Mesothelial cell of epicardium (in vitro differentiated cells): ENCODE measurements at regions not wholly inside any gene's neighbourhood (a gene's known extent, or its start where the extent isn't known, plus 50 kb on each side); places are given as distances from the start of the nearest gene placed in this dataset.
A peak's percentile ranks its signal among the peaks of the same experiment; 100 is the strongest.
"Not testable (repeated sequence)": the region's sequence is repeated elsewhere in the genome, so short reads cannot be mapped to it uniquely, and the experiment has no call there.

Source experiments
- DNase-seq, 2 experiments: peaks; one replicate each; pipeline ENCODE4 v3.0.0; 2021; ENCODE audit warnings: low spot score in 2 of 2; ENCODE audit not compliant: unreplicated experiment in 2 of 2
- H3K27ac Mint-ChIP-seq: 2 replicates; pipeline ENCODE4 v1.8.0; 2021; ENCODE audit warnings: mixed read lengths
- H3K27me3 Mint-ChIP-seq: 2 replicates; pipeline ENCODE4 v1.8.0; 2021; ENCODE audit warnings: low read depth, mixed read lengths
- H3K36me3 Mint-ChIP-seq: 2 replicates; pipeline ENCODE4 v1.8.0; 2021; ENCODE audit warnings: mixed read lengths
- H3K4me1 Mint-ChIP-seq: 2 replicates; pipeline ENCODE4 v1.8.0; 2021; ENCODE audit warnings: mixed read lengths
- H3K4me3 Mint-ChIP-seq: 2 replicates; pipeline ENCODE4 v1.8.0; 2021; ENCODE audit warnings: mild to moderate bottlenecking, moderate library complexity, mixed read lengths
- H3K9me3 Mint-ChIP-seq: 2 replicates; pipeline ENCODE4 v1.8.0; 2021; ENCODE audit warnings: mixed read lengths
- CTCF ChIP-seq: fragments of 200-600 bp; sonication (generic); IDR thresholded peaks from one replicate; pipeline ENCODE4 v1.5.0; 2021; ENCODE audit warnings: antibody characterized with exemption; ENCODE audit not compliant: unreplicated experiment

GRCh38 chr5:167290478-167290877 is 1001.0 kb upstream of the WWC1 start:
- H3K4me3 Mint-ChIP-seq: no peak overlapping the region
- no peak for DNase-seq
- peaks cover 2% of the 10 kb centered on the region for H3K36me3 Mint-ChIP-seq
- H3K27ac Mint-ChIP-seq: no peak overlapping the region
- TF ChIP-seq CTCF: no peak
- no peaks in the 10 kb centered on the region for H3K27me3 Mint-ChIP-seq
- H3K4me1 Mint-ChIP-seq: peaks cover 9% of the 10 kb centered on the region
- H3K9me3 Mint-ChIP-seq: peaks cover 8% of the 10 kb centered on the region

GRCh38 chr5:167294882-167295680 is 996.4 kb upstream of the WWC1 start:
- TF ChIP-seq CTCF: no peak
- Mint-ChIP-seq H3K4me3 (no peak overlapping the region), H3K9me3 (peaks cover 8% of the 10 kb centered on the region), H3K27ac (peak overlapping the region; percentile 55), H3K27me3 (no peaks in the 10 kb centered on the region), H3K4me1 (peaks cover 12% of the 10 kb centered on the region), H3K36me3 (peaks cover 2% of the 10 kb centered on the region)
- DNase-seq: no peak

GRCh38 chr5:167295681-167296005 is 995.8 kb upstream of the WWC1 start:
- DNase-seq: no peak
- peaks cover 12% of the 10 kb centered on the region for H3K4me1 Mint-ChIP-seq
- H3K4me3 Mint-ChIP-seq: no peak overlapping the region
- H3K27ac Mint-ChIP-seq: no peak overlapping the region
- no peaks in the 10 kb centered on the region for H3K27me3 Mint-ChIP-seq
- peaks cover 2% of the 10 kb centered on the region for H3K36me3 Mint-ChIP-seq
- H3K9me3 Mint-ChIP-seq: peaks cover 8% of the 10 kb centered on the region
- TF ChIP-seq CTCF: no peak

- no peak overlapping the region for H3K4me3 Mint-ChIP-seq
- H3K9me3 Mint-ChIP-seq: peaks cover 8% of the 10 kb centered on the region
- H3K36me3 Mint-ChIP-seq: peaks cover 2% of the 10 kb centered on the region
- no peaks in the 10 kb centered on the region for H3K27me3 Mint-ChIP-seq
- H3K4me1 Mint-ChIP-seq: peaks cover 12% of the 10 kb centered on the region
- TF ChIP-seq CTCF: no peak
- H3K27ac Mint-ChIP-seq: no peak overlapping the region
- DNase-seq: no peak
Measured at GRCh38 chr5:167296066-167296465, 995.4 kb upstream of the WWC1 start.

GRCh38 chr5:167296661-167297060 is 994.8 kb upstream of the WWC1 start:
- Mint-ChIP-seq H3K36me3 (peaks cover 2% of the 10 kb centered on the region), H3K4me1 (peaks cover 12% of the 10 kb centered on the region), H3K4me3 (no peak overlapping the region), H3K27me3 (peaks cover under 1% of the 10 kb centered on the region), H3K27ac (no peak overlapping the region), H3K9me3 (peaks cover 8% of the 10 kb centered on the region)
- no peak for DNase-seq
- TF ChIP-seq CTCF: no peak

- H3K4me1 Mint-ChIP-seq, H3K27ac Mint-ChIP-seq, H3K36me3 Mint-ChIP-seq, H3K9me3 Mint-ChIP-seq, DNase-seq, H3K4me3 Mint-ChIP-seq: not testable (repeated sequence)
- H3K27me3 Mint-ChIP-seq: peaks cover 12% of the 10 kb centered on the region
Measured at GRCh38 chr5:167299861-167300260, 991.6 kb upstream of the WWC1 start.
